ENCODE measurements at regions not wholly inside any gene's neighbourhood (a gene's known extent, or its start where the extent isn't known, plus 50 kb on each side); places are given as distances from the start of the nearest gene placed in this dataset.

DNA sequence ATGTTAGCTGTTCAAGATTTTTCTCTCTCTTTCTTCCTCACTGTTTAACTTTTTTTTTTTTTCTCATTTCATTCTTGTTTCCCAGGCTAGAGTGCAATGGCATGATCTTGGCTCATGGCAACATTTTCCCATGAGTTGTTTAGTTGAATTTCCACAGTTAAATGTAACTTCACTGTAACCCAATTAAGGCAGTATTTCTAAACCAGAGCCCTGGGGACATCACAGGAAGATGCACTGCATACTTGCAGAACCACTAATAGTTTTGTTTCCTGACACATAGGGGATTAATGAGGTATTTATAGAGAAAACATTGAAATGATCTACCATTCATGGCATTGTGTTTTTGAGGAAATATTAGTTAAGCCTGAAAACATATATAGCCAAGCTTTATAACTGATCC is 795.6 kb upstream of the GHITM start:
- no peak overlapping the region for H3K14ac ChIP-seq (ENCODE audit: low read length)
- no peaks in the 10 kb centered on the region for H3K36me3 ChIP-seq (replicated peaks in 1 of 2; ENCODE audit: control insufficient read depth in 2 of 2, insufficient read depth in 2 of 2, low read length in 2 of 2)
- H3K23ac ChIP-seq (ENCODE audit: low read depth, low read length, poor library complexity): no peak overlapping the region
- DNase-seq (ENCODE audit: low spot score): no peak
- H2BK15ac ChIP-seq (ENCODE audit: low read length): no peak overlapping the region
- no peak overlapping the region for H3K4me2 ChIP-seq (ENCODE audit: insufficient read depth, low read length, poor library complexity, severe bottlenecking)
- H4K8ac ChIP-seq (ENCODE audit: low read depth, low read length): no peak overlapping the region
- no peak overlapping the region for H3K18ac ChIP-seq (ENCODE audit: low read length)
- no peak overlapping the region for H2BK12ac ChIP-seq (ENCODE audit: low read length)
- H3K9me3 ChIP-seq (replicated peaks in 1 of 2; ENCODE audit: control insufficient read depth in 2 of 2, insufficient read depth in 1 of 2, low read depth in 1 of 2, low read length in 2 of 2): no peaks in the 10 kb centered on the region
- H2BK120ac ChIP-seq (ENCODE audit: low read depth, low read length): no peak overlapping the region
- no peaks in the 10 kb centered on the region for H3K27me3 ChIP-seq (ENCODE audit: control insufficient read depth in 3 of 3, insufficient read depth in 3 of 3, low read depth in 1 of 3, low read length in 3 of 3)
- H3K4me1 ChIP-seq (ENCODE audit: control insufficient read depth in 2 of 2, insufficient read depth in 1 of 2, low read depth in 1 of 2, low read length in 2 of 2): no peaks in the 10 kb centered on the region
- no peak overlapping the region for H4K91ac ChIP-seq (ENCODE audit: low read depth, low read length, poor library complexity)
- H3K4me3 ChIP-seq (ENCODE audit: low read length in 2 of 2): no peak overlapping the region
- no peaks in the 10 kb centered on the region for H3K79me1 ChIP-seq (ENCODE audit: low read depth, low read length)
- H3K9ac ChIP-seq (ENCODE audit: low read depth, low read length, poor library complexity): no peak overlapping the region
- H2BK5ac ChIP-seq (ENCODE audit: low read length): no peak overlapping the region
- H3K4ac ChIP-seq (ENCODE audit: low read length): no peak overlapping the region
- H3K27ac ChIP-seq (replicated peaks; ENCODE audit: low read length): no peak overlapping the region
- H2AK5ac ChIP-seq (ENCODE audit: low read depth, low read length): no peak overlapping the region
- H2AFZ ChIP-seq (ENCODE audit: low read length): no peak overlapping the region

DNA sequence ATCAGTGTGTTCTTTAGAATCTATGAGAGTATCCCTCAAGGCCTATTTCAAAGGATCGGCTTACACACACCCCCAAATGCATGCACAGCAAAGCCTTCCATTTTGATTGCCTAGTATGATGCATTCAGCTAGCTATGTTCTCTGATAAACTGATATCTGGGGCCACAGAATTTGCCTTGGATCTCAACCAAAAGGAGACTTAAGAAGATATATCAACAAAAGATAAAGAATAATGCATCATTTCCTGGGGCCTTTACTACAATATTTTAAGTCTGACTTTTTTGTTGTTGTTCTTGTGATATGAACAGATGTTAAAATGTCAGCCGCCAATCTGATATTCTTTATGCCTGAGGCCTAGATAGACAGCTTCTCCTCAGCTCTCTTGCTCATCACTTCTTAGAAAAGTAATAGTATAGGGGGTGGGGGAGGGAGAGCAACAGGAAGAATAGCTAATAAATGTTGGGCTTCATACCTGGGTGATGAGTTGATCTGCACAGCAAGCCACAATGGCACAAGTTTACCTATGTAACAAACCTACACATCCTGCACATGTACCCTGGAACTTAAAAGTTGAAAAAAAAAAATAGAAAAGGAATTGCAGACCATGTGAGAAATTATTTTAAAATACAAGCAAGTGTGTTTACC is 792.9 kb upstream of the GHITM start:
- H2BK15ac ChIP-seq (ENCODE audit: low read length): no peak overlapping the region
- H3K9me3 ChIP-seq (replicated peaks in 1 of 2; ENCODE audit: control insufficient read depth in 2 of 2, insufficient read depth in 1 of 2, low read depth in 1 of 2, low read length in 2 of 2): no peaks in the 10 kb centered on the region
- H3K27me3 ChIP-seq (ENCODE audit: control insufficient read depth in 3 of 3, insufficient read depth in 3 of 3, low read depth in 1 of 3, low read length in 3 of 3): no peaks in the 10 kb centered on the region
- no peak overlapping the region for H2AFZ ChIP-seq (ENCODE audit: low read length)
- no peak overlapping the region for H4K8ac ChIP-seq (ENCODE audit: low read depth, low read length)
- no peak overlapping the region for H3K14ac ChIP-seq (ENCODE audit: low read length)
- no peak for DNase-seq (ENCODE audit: low spot score)
- no peaks in the 10 kb centered on the region for H3K36me3 ChIP-seq (replicated peaks in 1 of 2; ENCODE audit: control insufficient read depth in 2 of 2, insufficient read depth in 2 of 2, low read length in 2 of 2)
- no peak overlapping the region for H3K23ac ChIP-seq (ENCODE audit: low read depth, low read length, poor library complexity)
- no peak overlapping the region for H3K4me2 ChIP-seq (ENCODE audit: insufficient read depth, low read length, poor library complexity, severe bottlenecking)
- no peak overlapping the region for H3K4me3 ChIP-seq (ENCODE audit: low read length in 2 of 2)
- no peak overlapping the region for H4K91ac ChIP-seq (ENCODE audit: low read depth, low read length, poor library complexity)
- no peaks in the 10 kb centered on the region for H3K79me1 ChIP-seq (ENCODE audit: low read depth, low read length)
- no peak overlapping the region for H2BK5ac ChIP-seq (ENCODE audit: low read length)
- no peak overlapping the region for H2AK5ac ChIP-seq (ENCODE audit: low read depth, low read length)
- H3K18ac ChIP-seq (ENCODE audit: low read length): no peak overlapping the region
- no peak overlapping the region for H3K9ac ChIP-seq (ENCODE audit: low read depth, low read length, poor library complexity)
- no CpG with 5 or more reads among the region's 2 CpGs for WGBS, 2 donors (ENCODE audit: extremely low coverage in 2 of 2, insufficient read length in 2 of 2, insufficient replicate concordance in 1 of 2)
- H3K4me1 ChIP-seq (ENCODE audit: control insufficient read depth in 2 of 2, insufficient read depth in 1 of 2, low read depth in 1 of 2, low read length in 2 of 2): no peaks in the 10 kb centered on the region
- no peak overlapping the region for H3K4ac ChIP-seq (ENCODE audit: low read length)
- no peak overlapping the region for H2BK12ac ChIP-seq (ENCODE audit: low read length)
- no peak overlapping the region for H2BK120ac ChIP-seq (ENCODE audit: low read depth, low read length)
- H3K27ac ChIP-seq (replicated peaks; ENCODE audit: low read length): no peak overlapping the region

DNA sequence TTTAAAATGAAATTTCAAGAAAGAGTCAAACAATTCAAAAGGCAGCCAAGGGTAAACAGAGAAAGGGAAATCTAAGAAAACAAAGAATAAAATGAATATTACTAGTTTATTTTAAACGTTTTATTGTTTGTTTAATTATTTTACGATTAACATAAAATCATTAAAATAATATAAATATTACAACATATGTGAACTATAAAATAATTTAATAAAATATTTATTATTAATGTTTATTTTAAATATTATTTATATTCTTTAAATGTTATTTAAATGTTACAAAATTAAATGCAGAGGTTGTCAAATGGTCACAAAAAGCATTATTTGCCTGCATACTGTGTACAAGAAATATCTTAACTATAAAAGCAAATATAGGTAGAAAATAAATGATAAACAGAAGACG is 786.7 kb upstream of the GHITM start:
- Histone ChIP-seq H3K27me3 (ENCODE audit: control insufficient read depth in 3 of 3, insufficient read depth in 3 of 3, low read depth in 1 of 3, low read length in 3 of 3) (no peaks in the 10 kb centered on the region), H2BK120ac (ENCODE audit: low read depth, low read length) (no peak overlapping the region), H3K23ac (ENCODE audit: low read depth, low read length, poor library complexity) (no peak overlapping the region), H4K91ac (ENCODE audit: low read depth, low read length, poor library complexity) (no peak overlapping the region), H4K8ac (ENCODE audit: low read depth, low read length) (no peak overlapping the region), H3K79me1 (ENCODE audit: low read depth, low read length) (no peaks in the 10 kb centered on the region), H2BK15ac (ENCODE audit: low read length) (no peak overlapping the region), H2BK12ac (ENCODE audit: low read length) (no peak overlapping the region), H3K4me3 (ENCODE audit: low read length in 2 of 2) (no peak overlapping the region), H3K4me2 (ENCODE audit: insufficient read depth, low read length, poor library complexity, severe bottlenecking) (no peak overlapping the region), H3K27ac (replicated peaks; ENCODE audit: low read length) (no peak overlapping the region), H3K18ac (ENCODE audit: low read length) (no peak overlapping the region), H2AK5ac (ENCODE audit: low read depth, low read length) (no peak overlapping the region), H3K14ac (ENCODE audit: low read length) (no peak overlapping the region), H3K4me1 (ENCODE audit: control insufficient read depth in 2 of 2, insufficient read depth in 1 of 2, low read depth in 1 of 2, low read length in 2 of 2) (no peaks in the 10 kb centered on the region), H3K4ac (ENCODE audit: low read length) (no peak overlapping the region), H3K36me3 (replicated peaks in 1 of 2; ENCODE audit: control insufficient read depth in 2 of 2, insufficient read depth in 2 of 2, low read length in 2 of 2) (no peaks in the 10 kb centered on the region), H3K9ac (ENCODE audit: low read depth, low read length, poor library complexity) (no peak overlapping the region), H2AFZ (ENCODE audit: low read length) (no peak overlapping the region), H2BK5ac (ENCODE audit: low read length) (no peak overlapping the region), H3K9me3 (replicated peaks in 1 of 2; ENCODE audit: control insufficient read depth in 2 of 2, insufficient read depth in 1 of 2, low read depth in 1 of 2, low read length in 2 of 2) (peaks cover 0 to 1% of the 10 kb centered on the region in 2 donors)
- no CpG with 5 or more reads among the region's 3 CpGs for WGBS, 2 donors (ENCODE audit: extremely low coverage in 2 of 2, insufficient read length in 2 of 2, insufficient replicate concordance in 1 of 2)
- DNase-seq (ENCODE audit: low spot score): no peak

DNA sequence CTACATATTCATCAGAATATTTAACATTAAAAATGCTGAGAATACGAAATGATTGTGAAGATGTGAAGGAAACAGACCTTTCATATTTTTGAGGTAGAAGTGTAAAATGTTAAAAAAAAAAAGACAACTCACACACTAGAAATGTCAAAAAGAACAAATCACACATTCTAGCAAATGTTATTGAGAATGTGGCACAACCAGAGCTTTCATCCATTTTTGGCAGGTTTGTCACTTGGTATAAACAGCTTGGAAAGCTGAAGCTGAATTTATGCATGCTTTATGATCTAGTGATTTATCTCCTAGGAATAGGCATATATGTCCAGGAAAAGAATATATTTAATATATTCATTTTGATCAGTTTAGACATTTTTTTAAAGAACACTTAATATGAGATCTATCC is 784.9 kb upstream of the GHITM start:
- H3K4me1 ChIP-seq (ENCODE audit: control insufficient read depth in 2 of 2, insufficient read depth in 1 of 2, low read depth in 1 of 2, low read length in 2 of 2): no peaks in the 10 kb centered on the region
- no peak overlapping the region for H2BK15ac ChIP-seq (ENCODE audit: low read length)
- H3K23ac ChIP-seq (ENCODE audit: low read depth, low read length, poor library complexity): no peak overlapping the region
- H4K91ac ChIP-seq (ENCODE audit: low read depth, low read length, poor library complexity): no peak overlapping the region
- no peak overlapping the region for H3K27ac ChIP-seq (replicated peaks; ENCODE audit: low read length)
- no CpG with 5 or more reads among the region's 1 CpG for WGBS, 2 donors (ENCODE audit: extremely low coverage in 2 of 2, insufficient read length in 2 of 2, insufficient replicate concordance in 1 of 2)
- no peak overlapping the region for H3K4ac ChIP-seq (ENCODE audit: low read length)
- H3K4me3 ChIP-seq (ENCODE audit: low read length in 2 of 2): no peak overlapping the region
- no peak overlapping the region for H2BK120ac ChIP-seq (ENCODE audit: low read depth, low read length)
- H3K36me3 ChIP-seq (replicated peaks in 1 of 2; ENCODE audit: control insufficient read depth in 2 of 2, insufficient read depth in 2 of 2, low read length in 2 of 2): no peaks in the 10 kb centered on the region
- H3K9me3 ChIP-seq (replicated peaks in 1 of 2; ENCODE audit: control insufficient read depth in 2 of 2, insufficient read depth in 1 of 2, low read depth in 1 of 2, low read length in 2 of 2): peaks cover 0 to 1% of the 10 kb centered on the region in 2 donors
- no peak overlapping the region for H2AK5ac ChIP-seq (ENCODE audit: low read depth, low read length)
- H3K79me1 ChIP-seq (ENCODE audit: low read depth, low read length): no peaks in the 10 kb centered on the region
- H4K8ac ChIP-seq (ENCODE audit: low read depth, low read length): no peak overlapping the region
- no peak overlapping the region for H3K4me2 ChIP-seq (ENCODE audit: insufficient read depth, low read length, poor library complexity, severe bottlenecking)
- DNase-seq (ENCODE audit: low spot score): no peak
- no peak overlapping the region for H3K18ac ChIP-seq (ENCODE audit: low read length)
- no peaks in the 10 kb centered on the region for H3K27me3 ChIP-seq (ENCODE audit: control insufficient read depth in 3 of 3, insufficient read depth in 3 of 3, low read depth in 1 of 3, low read length in 3 of 3)
- no peak overlapping the region for H2AFZ ChIP-seq (ENCODE audit: low read length)
- no peak overlapping the region for H3K14ac ChIP-seq (ENCODE audit: low read length)
- no peak overlapping the region for H2BK5ac ChIP-seq (ENCODE audit: low read length)
- no peak overlapping the region for H3K9ac ChIP-seq (ENCODE audit: low read depth, low read length, poor library complexity)
- H2BK12ac ChIP-seq (ENCODE audit: low read length): no peak overlapping the region
